SK-N-SH (cell line): ENCODE measurements at regions not wholly inside any gene's neighbourhood (a gene's known extent, or its start where the extent isn't known, plus 50 kb on each side); places are given as distances from the start of the nearest gene placed in this dataset.
A peak's percentile ranks its signal among the peaks of the same experiment; 100 is the strongest.

Experiments
- CTCF ChIP-seq: fragments of 200-600 bp; sonication (generic); IDR thresholded peaks from 2 replicates; pipeline ENCODE4 v1.6.1; 2017; ENCODE audit warnings: antibody characterized with exemption, mild to moderate bottlenecking, moderate library complexity
- EZH2phosphoT487 ChIP-seq: fragments of 200-600 bp; sonication (generic); IDR thresholded peaks from 2 replicates; pipeline ENCODE4 v1.6.1; 2017; ENCODE audit warnings: low read depth, mixed run types, mild to moderate bottlenecking, antibody characterized with exemption, moderate library complexity, borderline replicate concordance
- FOXJ3 ChIP-seq: sonication (generic); formaldehyde crosslinking; IDR thresholded peaks from 2 replicates; pipeline ENCODE4 v1.5.1; 2020; ENCODE audit warnings: mild to moderate bottlenecking, missing genetic modification reagents
- IRF3 ChIP-seq: fragments of 150-350 bp; IDR thresholded peaks from 2 replicates; pipeline ENCODE4 v1.6.1; 2016; ENCODE audit warnings: mild to moderate bottlenecking, low read depth, low read length
- MXI1 ChIP-seq: IDR thresholded peaks from 2 replicates; pipeline ENCODE4 v1.6.1; 2012; ENCODE audit warnings: mild to moderate bottlenecking, low read depth, low read length, improper control_type of control experiment
- NRF1 ChIP-seq: IDR thresholded peaks from 2 replicates; pipeline ENCODE4 v1.6.1; 2012; ENCODE audit warnings: low read depth, mild to moderate bottlenecking, low read length
- PBX3 ChIP-seq: IDR thresholded peaks from 2 replicates; pipeline ENCODE4; 2012
- POLR2AphosphoS5 ChIP-seq: IDR thresholded peaks from 2 replicates; pipeline ENCODE4 v1.6.1; 2012; ENCODE audit warnings: low read depth, low read length
- REST ChIP-seq: IDR thresholded peaks from 2 replicates; pipeline ENCODE4 v1.6.1; 2012; ENCODE audit warnings: mild to moderate bottlenecking, low read depth, low read length, moderate library complexity

- TF ChIP-seq IRF3, result no peak
- no peak for TF ChIP-seq POLR2AphosphoS5
- no peak for TF ChIP-seq REST
- TF ChIP-seq CTCF, result 0 out of 2 replicates have a peak, but pooled peaks have one; percentile 18
- TF ChIP-seq EZH2phosphoT487, result no peak
- TF ChIP-seq PBX3, result no peak
- TF ChIP-seq NRF1, result no peak
- no peak for TF ChIP-seq FOXJ3
- TF ChIP-seq MXI1, result no peak
Observed at GRCh38 chr13:90732049-90732448, 615.4 kb upstream of the MIR17HG start.
